ENCODE measurements at regions not wholly inside any gene's neighbourhood (a gene's known extent, or its start where the extent isn't known, plus 50 kb on each side); places are given as distances from the start of the nearest gene placed in this dataset.

- H3K56ac ChIP-seq (ENCODE audit: insufficient read length, low read depth, low read length) = no peak overlapping the region
- H2BK20ac ChIP-seq (ENCODE audit: low read depth, low read length, poor library complexity, severe bottlenecking) = no peak overlapping the region
- H3K9me3 ChIP-seq (ENCODE audit: control insufficient read depth, low read depth, low read length) = no peaks in the 10 kb centered on the region
- no peak overlapping the region for H3K18ac ChIP-seq (ENCODE audit: insufficient read length, low read depth, low read length)
- no peak overlapping the region for H3K27ac ChIP-seq (ENCODE audit: insufficient read length, low read depth, low read length)
- H3K4me2 ChIP-seq (ENCODE audit: insufficient read depth, insufficient read length, low read length) = no peak overlapping the region
- H3K79me1 ChIP-seq (ENCODE audit: insufficient read depth, low read depth, low read length, poor library complexity, severe bottlenecking) = no peaks in the 10 kb centered on the region
- no peak overlapping the region for H3K23ac ChIP-seq (ENCODE audit: insufficient read length, low read depth, low read length)
- 0 out of 7 replicates have a peak, but pooled peaks cover 0 to 3% (median 1%) of the 10 kb centered on the region in 3 experiments for H3K36me3 Mint-ChIP-seq (ENCODE audit: insufficient read depth in 1 of 3, low read depth in 3 of 3)
- H3K9me3 Mint-ChIP-seq = peaks cover 0 to 2% of the 10 kb centered on the region in 2 experiments; a peak in 2 of 5 replicates
- H2BK120ac ChIP-seq (ENCODE audit: low read depth, low read length, poor library complexity, severe bottlenecking) = no peak overlapping the region
- no peak overlapping the region for H3T11ph ChIP-seq (ENCODE audit: low read length)
- no peaks in the 10 kb centered on the region for H3K27me3 ChIP-seq (ENCODE audit: insufficient read depth, low read length)
- H2BK12ac ChIP-seq (ENCODE audit: insufficient read length, low read depth, low read length) = no peak overlapping the region
- H3K27ac Mint-ChIP-seq = no peak overlapping the region
- H3K23me2 ChIP-seq (ENCODE audit: insufficient read length, low read depth, low read length, poor library complexity, severe bottlenecking) = no peaks in the 10 kb centered on the region
- H3K14ac ChIP-seq (ENCODE audit: insufficient read depth, low read length) = no peak overlapping the region
- no peak for DNase-seq
- no peaks in the 10 kb centered on the region; the same call in 1 of the 2 replicates for H3K4me1 ChIP-seq (ENCODE audit: insufficient read depth, low read length)
- H3K4ac ChIP-seq (ENCODE audit: low read depth, low read length) = no peak overlapping the region
- H4K8ac ChIP-seq (replicated peaks; ENCODE audit: insufficient read length, low read depth, low read length) = no peak overlapping the region
- H3K4me3 Mint-ChIP-seq = no peak overlapping the region
- H4K91ac ChIP-seq (ENCODE audit: insufficient read length, low read depth, low read length) = no peak overlapping the region
- H3K27me3 Mint-ChIP-seq (ENCODE audit: low read depth) = no peaks in the 10 kb centered on the region
- no peak overlapping the region for H4K5ac ChIP-seq (ENCODE audit: insufficient read length, low read depth, low read length)
- H2BK5ac ChIP-seq (ENCODE audit: insufficient read length, low read length) = no peak overlapping the region
- no peaks in the 10 kb centered on the region for H3K79me2 ChIP-seq (ENCODE audit: insufficient read depth, low read length)
- TF ChIP-seq CTCF (conservative IDR thresholded peaks at IDR 0.05) = no peak
- H4K20me1 ChIP-seq (ENCODE audit: control insufficient read depth, insufficient read depth, insufficient read length) = no peaks in the 10 kb centered on the region
- peaks cover 8 to 9% of the 10 kb centered on the region in 2 experiments for H3K4me1 Mint-ChIP-seq
- no peak overlapping the region for H3K9ac ChIP-seq (ENCODE audit: extremely low read depth, insufficient read length, low read length)
- no CpG with 5 or more reads among the region's 5 CpGs for WGBS (ENCODE audit: extremely low coverage, insufficient read length, low lambda C conversion rate)
- H2BK15ac ChIP-seq (ENCODE audit: low read depth, low read length) = no peak overlapping the region
- no peak overlapping the region for H2AK5ac ChIP-seq (ENCODE audit: insufficient read length, low read length)
- no peak overlapping the region for H2AFZ ChIP-seq (ENCODE audit: low read length)
Measured at GRCh38 chr12:127900386-127900785, 366.6 kb upstream of the TMEM132C start.

Measured in H9 (cell line).